GM18526 (cell line): ENCODE measurements at regions not wholly inside any gene's neighbourhood (a gene's known extent, or its start where the extent isn't known, plus 50 kb on each side); places are given as distances from the start of the nearest gene placed in this dataset.

Source experiments
- POLR2A ChIP-seq: IDR thresholded peaks from 3 replicates; pipeline ENCODE4 v1.6.1; 2011; ENCODE audit not compliant: insufficient read length; ENCODE audit errors: extremely low read depth

GRCh38 chr13:73258406-73258805 lies 199.6 kb downstream of the KLF5 start:
- no peak for TF ChIP-seq POLR2A

DNA sequence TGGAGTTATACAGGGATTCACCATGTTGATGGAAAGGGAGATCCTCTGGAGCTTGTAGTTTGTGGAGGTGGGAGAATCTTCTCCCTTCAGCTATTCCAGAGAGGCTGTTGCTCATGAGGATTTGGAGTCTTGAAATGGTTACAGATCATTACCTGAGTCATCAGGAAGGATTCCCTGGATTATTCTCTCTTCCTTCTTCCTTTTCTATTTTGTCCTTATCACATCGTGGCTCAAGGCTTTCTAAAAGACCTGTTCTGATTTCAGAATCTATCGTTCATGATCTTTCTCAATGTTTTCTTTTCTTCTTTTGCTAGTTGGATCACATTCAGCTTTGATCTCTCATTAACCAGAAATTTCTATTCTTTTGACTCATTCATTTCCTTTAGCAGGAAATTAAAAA lies 196.0 kb downstream of the KLF5 start:
- no peak for TF ChIP-seq POLR2A

DNA sequence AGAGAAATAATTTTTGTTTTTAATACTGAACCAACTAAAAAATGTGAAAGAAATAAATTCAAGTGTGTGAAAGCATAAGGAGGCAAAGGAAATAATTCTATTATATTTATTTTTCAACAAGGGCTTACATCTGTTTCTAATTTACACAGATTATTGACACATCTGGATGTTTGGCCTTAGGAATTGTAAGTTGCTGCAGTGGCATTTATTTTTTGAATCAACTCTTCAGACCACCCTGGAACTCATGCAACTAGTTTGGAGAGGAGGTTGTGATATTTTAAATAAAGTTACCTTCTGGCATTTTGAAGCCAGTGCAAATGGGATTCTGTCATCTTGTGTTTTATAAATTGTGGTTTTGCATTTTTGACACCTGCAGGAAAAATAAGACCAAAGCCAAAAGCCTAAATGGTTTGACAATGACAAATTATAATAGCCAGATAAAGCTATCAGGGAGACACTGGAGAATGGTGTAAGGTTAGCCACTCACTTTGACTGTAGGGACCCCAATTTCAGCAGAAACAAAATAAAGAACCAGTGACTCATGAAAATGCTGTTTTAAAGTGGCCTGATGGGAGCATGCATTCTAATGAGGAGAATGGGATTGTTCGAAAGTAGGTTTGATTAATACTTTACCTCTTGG lies 192.9 kb downstream of the KLF5 start:
- no peak for TF ChIP-seq POLR2A

GRCh38 chr13:73250061-73250460 lies 191.3 kb downstream of the KLF5 start:
- TF ChIP-seq POLR2A, result no peak

DNA sequence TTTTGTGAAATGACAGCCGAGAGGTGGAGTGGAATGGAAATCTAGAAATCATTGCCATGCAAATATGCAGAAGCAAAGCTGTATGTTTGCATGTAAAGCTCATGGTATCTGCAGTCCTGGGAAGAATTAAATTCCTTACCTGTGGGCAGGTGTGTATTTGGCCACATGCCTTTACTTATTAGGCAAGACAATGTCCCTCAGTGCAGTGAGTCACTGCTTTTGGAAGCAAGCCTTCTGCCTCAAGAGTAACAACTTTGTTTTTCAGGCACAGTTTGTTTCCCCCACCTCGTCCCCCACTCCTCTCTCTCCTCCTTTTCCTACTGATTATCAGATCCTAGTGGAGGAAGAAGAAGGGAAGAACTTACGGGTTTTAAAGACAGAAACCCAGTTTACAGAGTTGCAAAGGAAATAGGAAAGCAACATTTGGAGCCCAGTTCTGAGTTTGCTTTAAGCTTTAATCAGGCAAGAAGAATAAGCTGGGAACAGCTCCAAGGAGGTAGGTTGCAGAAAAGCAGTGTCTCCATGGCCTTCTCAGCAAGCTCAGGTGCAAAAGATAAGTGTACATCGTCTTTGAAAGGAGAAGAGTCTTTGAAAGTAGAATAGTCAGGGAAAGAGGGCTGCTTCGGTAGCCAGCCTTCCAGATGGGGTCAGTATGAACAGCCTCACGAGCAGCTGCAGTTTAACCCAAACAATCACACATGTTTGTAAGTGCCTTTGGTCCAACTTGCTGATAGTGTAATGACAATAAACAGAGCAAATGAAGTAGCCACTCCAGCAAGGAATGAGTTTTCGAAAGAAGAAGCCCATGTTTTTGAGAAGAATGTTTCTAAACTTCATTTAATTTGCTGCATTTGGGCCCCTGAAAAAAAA lies 190.1 kb downstream of the KLF5 start:
- no peak for TF ChIP-seq POLR2A

DNA sequence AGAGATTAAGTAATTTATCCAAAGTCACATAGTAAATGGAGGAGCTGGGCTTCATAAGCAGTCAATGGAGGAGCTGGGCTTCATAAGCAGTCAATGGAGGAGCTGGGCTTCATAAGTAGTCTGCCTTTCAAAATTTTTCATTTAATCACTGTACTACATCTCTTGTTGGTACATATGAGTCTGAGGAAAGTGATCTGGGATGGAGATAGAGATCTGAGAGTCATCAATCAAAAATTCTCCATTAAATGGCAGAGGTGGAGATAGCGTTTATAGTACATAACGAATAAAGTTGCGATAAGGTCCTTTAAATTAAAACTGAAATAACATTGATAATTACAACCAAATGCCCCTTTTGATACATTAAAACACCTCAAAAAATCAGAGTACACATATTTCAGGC lies 189.3 kb downstream of the KLF5 start:
- TF ChIP-seq POLR2A, result no peak

- no peak for TF ChIP-seq POLR2A
These were observed 186.4 kb downstream of the KLF5 start for GRCh38 chr13:73245246-73245645.

GRCh38 chr13:73244467-73244866 lies 185.7 kb downstream of the KLF5 start:
- no peak for TF ChIP-seq POLR2A

GRCh38 chr13:73242515-73243015 lies 183.8 kb downstream of the KLF5 start:
- TF ChIP-seq POLR2A, result no peak

DNA sequence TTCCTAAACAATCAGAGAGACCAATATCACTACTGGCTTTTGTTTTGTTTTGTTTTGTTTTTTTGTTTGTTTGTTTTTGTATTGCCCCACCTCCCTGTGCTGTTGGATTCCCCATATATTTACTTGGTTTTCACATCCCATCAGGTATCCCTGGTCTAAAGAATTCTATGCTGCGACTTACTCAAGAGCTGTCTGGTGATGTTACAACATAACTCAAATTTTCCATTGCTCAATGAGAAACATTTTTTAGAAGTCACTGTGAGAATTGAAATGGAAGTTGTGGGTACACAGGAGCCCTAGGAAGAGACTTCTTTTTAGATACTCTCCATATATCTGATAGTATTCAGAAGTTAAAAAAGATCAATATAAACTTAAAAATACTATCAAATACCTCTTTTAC lies 181.4 kb downstream of the KLF5 start:
- TF ChIP-seq POLR2A, result no peak

DNA sequence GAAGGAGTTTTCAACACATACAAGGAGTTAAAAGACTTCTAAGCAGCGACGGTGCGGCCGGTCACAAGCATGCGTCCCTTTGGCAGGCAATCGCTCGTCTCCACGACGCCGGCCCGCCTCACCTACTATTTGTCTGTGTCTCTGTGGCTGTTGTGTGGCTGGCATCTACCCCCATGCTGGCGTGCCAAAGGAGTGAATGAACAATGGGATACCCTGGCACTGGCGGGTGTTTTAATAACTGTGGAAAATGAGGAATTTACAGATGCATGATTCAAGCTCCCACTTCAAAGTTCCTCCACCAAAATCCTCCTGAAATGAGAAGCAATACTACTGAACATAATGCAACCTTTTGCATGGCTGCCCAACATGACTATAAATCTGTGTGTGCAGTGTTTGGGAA lies 176.6 kb downstream of the KLF5 start:
- no peak for TF ChIP-seq POLR2A

GRCh38 chr13:73231471-73231870 lies 172.7 kb downstream of the KLF5 start:
- TF ChIP-seq POLR2A, result no peak

- TF ChIP-seq POLR2A, result no peak
These were observed 171.9 kb downstream of the KLF5 start for GRCh38 chr13:73230716-73231115.

GRCh38 chr13:73228546-73228945 lies 169.7 kb downstream of the KLF5 start:
- TF ChIP-seq POLR2A, result no peak

GRCh38 chr13:73225990-73226389 lies 167.2 kb downstream of the KLF5 start:
- TF ChIP-seq POLR2A, result no peak

GRCh38 chr13:73224703-73225102 lies 165.9 kb downstream of the KLF5 start:
- no peak for TF ChIP-seq POLR2A
